Fibroblast of the aortic adventitia (primary cell): ENCODE measurements at regions not wholly inside any gene's neighbourhood (a gene's known extent, or its start where the extent isn't known, plus 50 kb on each side); places are given as distances from the start of the nearest gene placed in this dataset.
"Not testable (repeated sequence)": the region's sequence is repeated elsewhere in the genome, so short reads cannot be mapped to it uniquely, and the experiment has no call there.

Source experiments
- DNase-seq: peaks from one replicate; pipeline ENCODE4 v3.0.0-alpha.2; 2010; ENCODE audit warnings: low read depth
- H3K4me3 ChIP-seq: 2 replicates; pipeline ENCODE4 v1.5.1; 2011; ENCODE audit warnings: low read depth, mild to moderate bottlenecking, control low read depth, low read length, moderate library complexity
- CTCF ChIP-seq: IDR thresholded peaks from 2 replicates; pipeline ENCODE4 v1.5.1; 2011; ENCODE audit warnings: mild to moderate bottlenecking, low read length, control low read depth, inconsistent platforms; ENCODE audit not compliant: insufficient read depth

- DNase-seq, result peak; percentile 45
- peak overlapping the region; percentile 53 for H3K4me3 ChIP-seq
Measured at GRCh38 chr3:126287536-126288241, 69.5 kb downstream of the KLF15 start.

GRCh38 chr3:126287171-126287535, 70.1 kb downstream of the KLF15 start:
- no peak for TF ChIP-seq CTCF
- H3K4me3 ChIP-seq, result peak overlapping the region; percentile 53
- DNase-seq, result no peak

More at GRCh38 chr3:126287536-126288241, 69.5 kb downstream of the KLF15 start:
- TF ChIP-seq CTCF, result no peak

- TF ChIP-seq CTCF, result no peak
Measured at GRCh38 chr3:126285369-126285768, 71.8 kb downstream of the KLF15 start.

GRCh38 chr3:126284258-126284904, 72.8 kb downstream of the KLF15 start:
- TF ChIP-seq CTCF, result no peak
- no peak overlapping the region for H3K4me3 ChIP-seq
- DNase-seq, result no peak

More at GRCh38 chr3:126285369-126285768, 71.8 kb downstream of the KLF15 start:
- no peak overlapping the region for H3K4me3 ChIP-seq
- no peak for DNase-seq

- DNase-seq, H3K4me3 ChIP-seq: not testable (repeated sequence)
Measured at GRCh38 chr3:126283651-126284050, 73.6 kb downstream of the KLF15 start.

- H3K4me3 ChIP-seq, result no peak overlapping the region
- no peak for TF ChIP-seq CTCF
- no peak for DNase-seq
Measured at GRCh38 chr3:126279853-126280252, 77.4 kb downstream of the KLF15 start.

- no peak for DNase-seq
- H3K4me3 ChIP-seq, result no peak overlapping the region
- TF ChIP-seq CTCF, result no peak
Measured at GRCh38 chr3:126277629-126278378, 79.4 kb downstream of the KLF15 start.
